OCI-LY3 (cell line): ENCODE measurements at regions not wholly inside any gene's neighbourhood (a gene's known extent, or its start where the extent isn't known, plus 50 kb on each side); places are given as distances from the start of the nearest gene placed in this dataset.
A peak's percentile ranks its signal among the peaks of the same experiment; 100 is the strongest.

Source experiments
- H2AFZ ChIP-seq: fragments of 200-600, 300-600 bp; shearing (Covaris generic); 2 replicates; pipeline ENCODE4 v1.6.0; 2014; ENCODE audit warnings: antibody characterized with exemption, low read depth, low read length
- H3K27ac ChIP-seq: fragments of 200-600, 300-600 bp; sonication (generic); 2 replicates; pipeline ENCODE4 v1.5.1; 2014; ENCODE audit warnings: mild to moderate bottlenecking, low read length, moderate library complexity, mixed read lengths
- H3K27me3 ChIP-seq: fragments of 200-600, 300-600 bp; sonication (generic); 2 replicates; pipeline ENCODE4 v1.6.1; 2014; ENCODE audit warnings: low read depth, low read length, mixed read lengths
- H3K36me3 ChIP-seq: fragments of 200-600, 300-600 bp; sonication (generic); replicated peaks from 2 replicates; pipeline ENCODE3; 2014; ENCODE audit warnings: low read depth, low read length, mixed read lengths
- H3K4me1 ChIP-seq: fragments of 300-600, 200-600 bp; sonication (generic); 2 replicates; pipeline ENCODE4 v1.6.1; 2014; ENCODE audit warnings: low read length, mixed read lengths
- H3K4me2 ChIP-seq: fragments of 200-600, 300-600 bp; sonication (generic); 2 replicates; pipeline ENCODE4 v1.6.1; 2014; ENCODE audit warnings: low read length, mixed read lengths
- H3K4me3 ChIP-seq: fragments of 300-600, 200-600 bp; sonication (generic); 2 replicates; pipeline ENCODE4 v1.5.1; 2014; ENCODE audit warnings: antibody characterized with exemption, mild to moderate bottlenecking, low read length, moderate library complexity
- H3K79me2 ChIP-seq: fragments of 300-600, 200-600 bp; shearing (Covaris generic); 2 replicates; pipeline ENCODE4 v1.6.1; 2014; ENCODE audit warnings: mild to moderate bottlenecking, low read length, mixed read lengths
- H3K9ac ChIP-seq: fragments of 300-600, 200-600 bp; shearing (Covaris generic); 2 replicates; pipeline ENCODE4 v1.6.0; 2014; ENCODE audit warnings: mild to moderate bottlenecking, low read length, moderate library complexity
- H3K9me3 ChIP-seq: fragments of 200-600, 300-600 bp; shearing (Covaris generic); 2 replicates; pipeline ENCODE4 v1.6.1; 2014; ENCODE audit warnings: low read length, mixed read lengths; ENCODE audit not compliant: insufficient read depth
- H4K20me1 ChIP-seq: fragments of 200-600, 300-600 bp; sonication (generic); 2 replicates; pipeline ENCODE4 v1.6.1; 2016; ENCODE audit warnings: low read length, mixed read lengths; ENCODE audit not compliant: insufficient read depth
- EZH2phosphoT487 ChIP-seq: fragments of 200-600 bp; shearing (Covaris generic); IDR thresholded peaks from 2 replicates; pipeline ENCODE4 v1.6.1; 2018; ENCODE audit warnings: antibody characterized with exemption, mixed run types, low read depth
- TF ChIP-seq, protein P1 (sequence below): fragments of 200-600, 300-600 bp; sonication (generic); IDR thresholded peaks from 2 replicates; pipeline ENCODE4 v1.5.1; 2014; ENCODE audit warnings: antibody characterized with exemption, low read length, low read depth

DNA sequence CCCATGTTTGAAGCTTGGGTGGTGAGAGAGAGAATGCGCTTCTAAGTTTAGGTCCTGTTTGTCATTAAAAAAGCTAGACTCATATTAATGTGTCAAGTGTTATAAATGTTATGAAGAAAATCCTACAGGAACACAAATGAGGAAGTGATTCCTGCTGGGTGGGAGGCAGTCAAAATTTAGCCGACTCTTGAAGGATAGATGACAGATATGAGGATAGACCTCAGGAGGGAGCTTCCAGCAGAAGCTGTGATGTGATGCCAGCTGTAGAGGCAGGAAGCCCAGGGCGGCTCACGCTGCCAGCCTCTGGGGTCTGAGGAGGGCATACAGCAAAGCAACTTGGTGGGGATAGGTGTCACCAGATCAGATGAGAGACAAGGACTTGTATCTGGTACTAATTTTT is 74.7 kb upstream of the ADAMTS16 start:
- peaks cover 62% of the 10 kb centered on the region for H3K4me1 ChIP-seq
- H2AFZ ChIP-seq = peak overlapping the region; percentile 84; the same call in 1 of the 2 replicates
- H3K27me3 ChIP-seq = no peaks in the 10 kb centered on the region
- H3K79me2 ChIP-seq = no peaks in the 10 kb centered on the region
- H3K27ac ChIP-seq = peak overlapping the region; percentile 94
- no peaks in the 10 kb centered on the region for H4K20me1 ChIP-seq
- peak overlapping the region; percentile 71 for H3K4me2 ChIP-seq
- peak overlapping the region; percentile 60; the same call in 1 of the 2 replicates for H3K9ac ChIP-seq
- H3K4me3 ChIP-seq = peak overlapping the region; percentile 49; the same call in 1 of the 2 replicates
- TF ChIP-seq, protein P1, sequence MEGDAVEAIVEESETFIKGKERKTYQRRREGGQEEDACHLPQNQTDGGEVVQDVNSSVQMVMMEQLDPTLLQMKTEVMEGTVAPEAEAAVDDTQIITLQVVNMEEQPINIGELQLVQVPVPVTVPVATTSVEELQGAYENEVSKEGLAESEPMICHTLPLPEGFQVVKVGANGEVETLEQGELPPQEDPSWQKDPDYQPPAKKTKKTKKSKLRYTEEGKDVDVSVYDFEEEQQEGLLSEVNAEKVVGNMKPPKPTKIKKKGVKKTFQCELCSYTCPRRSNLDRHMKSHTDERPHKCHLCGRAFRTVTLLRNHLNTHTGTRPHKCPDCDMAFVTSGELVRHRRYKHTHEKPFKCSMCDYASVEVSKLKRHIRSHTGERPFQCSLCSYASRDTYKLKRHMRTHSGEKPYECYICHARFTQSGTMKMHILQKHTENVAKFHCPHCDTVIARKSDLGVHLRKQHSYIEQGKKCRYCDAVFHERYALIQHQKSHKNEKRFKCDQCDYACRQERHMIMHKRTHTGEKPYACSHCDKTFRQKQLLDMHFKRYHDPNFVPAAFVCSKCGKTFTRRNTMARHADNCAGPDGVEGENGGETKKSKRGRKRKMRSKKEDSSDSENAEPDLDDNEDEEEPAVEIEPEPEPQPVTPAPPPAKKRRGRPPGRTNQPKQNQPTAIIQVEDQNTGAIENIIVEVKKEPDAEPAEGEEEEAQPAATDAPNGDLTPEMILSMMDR = no peak
- TF ChIP-seq EZH2phosphoT487 = no peak
- H3K36me3 ChIP-seq = no peaks in the 10 kb centered on the region
- H3K9me3 ChIP-seq = no peaks in the 10 kb centered on the region

DNA sequence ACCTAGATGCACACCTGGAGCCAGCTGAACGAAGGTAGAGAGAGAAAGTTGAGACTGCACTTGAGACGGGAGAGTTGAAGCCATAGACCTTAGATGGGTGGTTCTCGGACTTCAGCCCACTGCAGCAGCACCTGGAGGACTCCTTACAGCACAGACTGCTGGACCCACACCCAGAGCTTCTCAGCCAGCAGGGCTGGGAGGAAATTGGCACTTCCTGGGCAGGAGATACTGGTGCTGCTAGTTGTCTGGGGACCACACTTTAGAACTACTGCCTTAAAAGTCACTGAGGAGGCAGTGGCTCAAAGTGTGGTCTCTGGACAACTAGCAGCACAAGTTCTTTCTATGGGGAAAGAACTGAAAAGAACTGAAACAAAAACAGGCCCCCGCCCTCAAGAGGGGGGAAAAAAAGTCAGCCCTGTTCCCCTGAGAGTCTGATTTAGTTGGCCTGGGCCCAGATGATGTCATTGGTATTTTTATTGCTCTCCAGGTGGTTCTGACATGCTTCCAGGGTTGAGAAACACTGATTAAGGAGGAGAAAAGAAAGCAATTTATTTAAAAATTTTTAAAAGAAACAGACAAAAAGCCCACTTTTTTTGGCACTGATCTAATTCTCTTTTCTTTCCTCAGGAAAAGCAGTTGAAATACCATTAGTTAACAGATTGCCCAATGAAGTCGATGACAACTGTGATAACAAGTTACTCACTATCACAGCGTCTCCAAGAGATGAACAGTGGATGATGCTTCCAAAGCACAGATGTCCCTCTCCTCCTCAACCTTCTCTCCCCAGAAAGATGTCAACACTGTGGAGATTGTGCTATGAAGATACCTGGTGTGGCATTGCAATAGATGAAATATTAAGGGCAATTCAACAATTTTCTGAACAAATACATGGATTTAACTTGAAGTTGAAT is 73.6 kb upstream of the ADAMTS16 start:
- Histone ChIP-seq H3K4me3 (peak overlapping the region; percentile 49), H3K27me3 (no peaks in the 10 kb centered on the region), H3K79me2 (no peaks in the 10 kb centered on the region), H3K4me1 (peaks cover 62% of the 10 kb centered on the region), H3K9me3 (no peaks in the 10 kb centered on the region), H3K36me3 (no peaks in the 10 kb centered on the region), H4K20me1 (no peaks in the 10 kb centered on the region), H3K9ac (peak overlapping the region; percentile 60), H3K4me2 (peak overlapping the region; percentile 71), H2AFZ (peak overlapping the region; percentile 84; the same call in 1 of the 2 replicates), H3K27ac (peak overlapping the region; percentile 94)
- TF ChIP-seq, protein P1 = no peak
- TF ChIP-seq EZH2phosphoT487 = no peak

DNA sequence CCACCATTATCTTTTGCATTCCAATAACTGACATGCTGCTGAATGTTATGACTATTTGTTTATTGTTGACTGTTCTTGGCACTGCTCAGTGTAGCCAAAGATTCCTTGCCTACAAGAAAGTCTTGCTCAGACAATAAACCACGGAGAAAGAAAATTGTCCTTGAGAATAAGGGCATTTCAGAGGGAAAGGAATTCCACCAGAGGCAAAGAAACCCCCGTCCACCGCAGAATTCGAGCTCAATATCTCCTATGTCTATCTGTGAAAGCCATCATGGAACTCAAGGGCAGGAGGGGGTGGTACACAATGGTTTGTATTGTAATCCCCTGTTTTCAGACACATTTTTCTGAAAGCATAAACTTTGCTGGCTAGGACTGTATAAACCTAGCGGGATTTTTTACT is 70.3 kb upstream of the ADAMTS16 start:
- Histone ChIP-seq H3K36me3 (no peaks in the 10 kb centered on the region), H3K79me2 (no peaks in the 10 kb centered on the region), H3K27ac (no peak overlapping the region), H4K20me1 (no peaks in the 10 kb centered on the region), H3K4me3 (no peak overlapping the region), H2AFZ (no peak overlapping the region), H3K9me3 (no peaks in the 10 kb centered on the region), H3K4me2 (no peak overlapping the region), H3K4me1 (peaks cover 47% of the 10 kb centered on the region), H3K9ac (no peak overlapping the region), H3K27me3 (no peaks in the 10 kb centered on the region)
- TF ChIP-seq, protein P1 = no peak
- no peak for TF ChIP-seq EZH2phosphoT487

DNA sequence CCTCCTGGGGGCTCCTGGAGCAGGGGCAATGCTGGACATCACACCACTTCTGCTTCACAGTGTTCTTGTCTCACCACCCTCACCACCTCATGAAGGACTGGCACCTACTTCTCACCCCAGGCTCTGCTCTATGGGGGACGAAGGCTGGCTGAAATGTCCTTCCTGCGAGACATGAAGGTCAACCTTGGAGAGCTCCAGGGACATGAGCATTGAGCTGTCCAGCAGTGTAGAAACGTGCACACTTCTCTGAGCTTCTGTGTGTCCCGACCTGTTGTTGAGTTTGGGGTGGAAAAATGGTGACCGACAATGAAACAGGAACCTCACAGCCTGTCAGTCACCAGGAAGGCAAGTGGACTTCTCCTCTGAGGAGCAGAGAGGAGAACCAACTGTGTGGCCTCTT is 68.6 kb upstream of the ADAMTS16 start:
- no peaks in the 10 kb centered on the region for H4K20me1 ChIP-seq
- H3K79me2 ChIP-seq = no peaks in the 10 kb centered on the region
- H3K4me1 ChIP-seq = peaks cover 30% of the 10 kb centered on the region
- TF ChIP-seq, protein P1 = no peak
- no peak for TF ChIP-seq EZH2phosphoT487
- no peaks in the 10 kb centered on the region for H3K36me3 ChIP-seq
- no peaks in the 10 kb centered on the region for H3K27me3 ChIP-seq
- no peak overlapping the region for H3K4me3 ChIP-seq
- H3K4me2 ChIP-seq = no peak overlapping the region
- H2AFZ ChIP-seq = no peak overlapping the region
- no peak overlapping the region for H3K9ac ChIP-seq
- H3K27ac ChIP-seq = no peak overlapping the region
- no peaks in the 10 kb centered on the region for H3K9me3 ChIP-seq
